Mesendoderm (in vitro differentiated cells): ENCODE measurements at regions not wholly inside any gene's neighbourhood (a gene's known extent, or its start where the extent isn't known, plus 50 kb on each side); places are given as distances from the start of the nearest gene placed in this dataset.

Experiments used
- DNase-seq: peaks from one replicate; pipeline ENCODE4 v3.0.0; 2013
- H2AK5ac ChIP-seq: 2 replicates; pipeline ENCODE4 v1.6.1; 2013; ENCODE audit warnings: low read length, inconsistent platforms
- H2BK120ac ChIP-seq: 2 replicates; pipeline ENCODE4 v1.6.1; 2013; ENCODE audit warnings: low read depth, mild to moderate bottlenecking, low read length, moderate library complexity, mixed read lengths
- H2BK15ac ChIP-seq: replicated peaks from 2 replicates; pipeline ENCODE4 v1.6.1; 2013; ENCODE audit warnings: low read depth, mild to moderate bottlenecking, moderate library complexity
- H2BK5ac ChIP-seq: 2 replicates; pipeline ENCODE4 v1.6.1; 2013; ENCODE audit warnings: low read length, inconsistent platforms
- H3K18ac ChIP-seq: 2 replicates; pipeline ENCODE4 v1.6.1; 2013; ENCODE audit warnings: mild to moderate bottlenecking, low read length, mixed read lengths
- H3K23ac ChIP-seq: one replicate; pipeline ENCODE4 v1.6.1; 2013; ENCODE audit warnings: low read length
- H3K27ac ChIP-seq: 2 replicates; pipeline ENCODE4 v1.5.1; 2013; ENCODE audit warnings: low read depth, mild to moderate bottlenecking, inconsistent platforms, low read length, moderate library complexity
- H3K27me3 ChIP-seq: 2 replicates; pipeline ENCODE4 v1.6.1; 2013; ENCODE audit warnings: low read length, control low read depth, mild to moderate bottlenecking, inconsistent platforms; ENCODE audit not compliant: insufficient read depth, poor library complexity
- H3K36me3 ChIP-seq: 2 replicates; pipeline ENCODE4 v1.6.1; 2013; ENCODE audit warnings: low read length, inconsistent platforms; ENCODE audit not compliant: control insufficient read depth, insufficient read depth
- H3K4ac ChIP-seq: one replicate; pipeline ENCODE4 v1.6.1; 2013; ENCODE audit warnings: low read depth, mild to moderate bottlenecking, low read length, moderate library complexity
- H3K4me1 ChIP-seq: 2 replicates; pipeline ENCODE4 v1.6.1; 2013; ENCODE audit warnings: low read depth, low read length, inconsistent platforms; ENCODE audit not compliant: control insufficient read depth
- H3K4me2 ChIP-seq: 2 replicates; pipeline ENCODE4 v1.6.1; 2013; ENCODE audit warnings: low read length
- H3K4me3 ChIP-seq: 2 replicates; pipeline ENCODE4 v1.5.1; 2013; ENCODE audit warnings: mild to moderate bottlenecking, low read length
- H3K56ac ChIP-seq: one replicate; pipeline ENCODE4 v1.6.1; 2013; ENCODE audit warnings: low read length
- H3K79me1 ChIP-seq: 2 replicates; pipeline ENCODE4 v1.6.1; 2013; ENCODE audit warnings: low read length, inconsistent platforms
- H3K79me2 ChIP-seq: 2 replicates; pipeline ENCODE4 v1.6.1; 2013; ENCODE audit warnings: mild to moderate bottlenecking, low read length; ENCODE audit not compliant: control insufficient read depth, insufficient read depth
- H3K9ac ChIP-seq: 2 replicates; pipeline ENCODE4 v1.6.1; 2013; ENCODE audit warnings: low read length, inconsistent platforms
- H4K5ac ChIP-seq: one replicate; pipeline ENCODE4 v1.6.1; 2013; ENCODE audit warnings: low read length
- H4K8ac ChIP-seq: one replicate; pipeline ENCODE4 v1.6.1; 2013; ENCODE audit warnings: low read depth, mild to moderate bottlenecking, control low read depth, low read length, moderate library complexity
- WGBS: extraction: QIAGEN DNeasy Blood & Tissue Kit; methylation state at CpG from one replicate; pipeline ENCODE4 v1.1.7; 2013; ENCODE audit warnings: low lambda C conversion rate, missing lambda C conversion rate; ENCODE audit not compliant: insufficient coverage; ENCODE audit errors: extremely low coverage; 5-methylcytosine and 5-hydroxymethylcytosine counted together

DNA sequence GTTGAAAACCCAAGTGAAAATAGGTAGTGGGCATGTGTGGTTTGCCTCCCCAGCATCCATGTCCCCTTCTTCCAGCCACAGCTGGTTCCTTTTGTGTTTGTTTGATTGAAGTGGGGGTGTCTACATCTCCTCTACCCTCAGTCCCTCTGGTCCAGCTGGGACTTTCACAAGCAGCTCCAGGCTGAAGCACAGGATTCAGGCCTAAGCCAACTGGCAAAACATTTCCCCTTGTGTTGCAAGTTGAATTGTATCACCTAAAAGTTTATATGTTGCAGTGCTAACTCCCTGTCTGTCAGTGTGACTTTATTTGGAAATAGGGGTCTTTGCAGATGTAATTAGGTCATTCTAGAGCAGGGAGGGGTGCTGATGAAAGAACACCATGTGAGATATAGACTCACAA, 205.9 kb upstream of the ASIC2 start:
- Histone ChIP-seq H3K79me2 (no peaks in the 10 kb centered on the region), H3K56ac (no peak overlapping the region), H3K36me3 (no peaks in the 10 kb centered on the region), H3K9ac (no peak overlapping the region), H2AK5ac (no peak overlapping the region), H3K4me3 (no peak overlapping the region), H3K4ac (no peak overlapping the region), H3K27me3 (no peaks in the 10 kb centered on the region), H2BK15ac (no peak overlapping the region), H3K27ac (no peak overlapping the region), H2BK5ac (no peak overlapping the region), H3K4me2 (no peak overlapping the region), H3K23ac (no peak overlapping the region), H4K8ac (no peak overlapping the region), H3K18ac (no peak overlapping the region), H4K5ac (no peak overlapping the region), H3K79me1 (no peaks in the 10 kb centered on the region), H2BK120ac (no peak overlapping the region), H3K4me1 (no peaks in the 10 kb centered on the region)
- DNase-seq: no peak

DNA sequence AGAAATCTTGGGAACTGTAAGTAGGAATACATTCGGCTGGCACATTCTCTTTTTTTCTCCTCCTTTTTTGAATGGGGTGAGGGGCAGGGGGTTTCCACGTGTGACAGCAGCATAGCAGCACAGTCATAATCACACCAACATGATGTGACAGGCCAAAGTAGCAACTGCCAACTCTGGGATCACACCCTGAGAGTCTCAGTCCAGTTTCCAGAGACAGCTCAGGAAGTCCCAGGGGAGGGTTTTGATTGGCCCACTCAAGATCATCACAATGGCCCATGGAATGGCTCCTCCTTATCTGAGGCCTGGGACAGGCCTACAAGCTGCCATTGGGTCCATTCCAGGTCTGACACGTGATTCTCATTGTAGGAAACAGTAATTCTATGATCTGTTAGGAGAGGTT, 207.1 kb upstream of the ASIC2 start:
- DNase-seq: no peak
- Histone ChIP-seq H3K27ac (no peak overlapping the region), H3K23ac (no peak overlapping the region), H3K4me2 (no peak overlapping the region), H3K9ac (no peak overlapping the region), H3K79me2 (no peaks in the 10 kb centered on the region), H3K36me3 (no peaks in the 10 kb centered on the region), H3K4me3 (no peak overlapping the region), H3K79me1 (no peaks in the 10 kb centered on the region), H3K18ac (no peak overlapping the region), H4K5ac (no peak overlapping the region), H2BK15ac (no peak overlapping the region), H2BK120ac (no peak overlapping the region), H3K56ac (no peak overlapping the region), H4K8ac (no peak overlapping the region), H2BK5ac (no peak overlapping the region), H3K4ac (no peak overlapping the region), H2AK5ac (no peak overlapping the region), H3K27me3 (no peaks in the 10 kb centered on the region), H3K4me1 (no peaks in the 10 kb centered on the region)
- WGBS: no CpG with 5 or more reads among the region's 3 CpGs

DNA sequence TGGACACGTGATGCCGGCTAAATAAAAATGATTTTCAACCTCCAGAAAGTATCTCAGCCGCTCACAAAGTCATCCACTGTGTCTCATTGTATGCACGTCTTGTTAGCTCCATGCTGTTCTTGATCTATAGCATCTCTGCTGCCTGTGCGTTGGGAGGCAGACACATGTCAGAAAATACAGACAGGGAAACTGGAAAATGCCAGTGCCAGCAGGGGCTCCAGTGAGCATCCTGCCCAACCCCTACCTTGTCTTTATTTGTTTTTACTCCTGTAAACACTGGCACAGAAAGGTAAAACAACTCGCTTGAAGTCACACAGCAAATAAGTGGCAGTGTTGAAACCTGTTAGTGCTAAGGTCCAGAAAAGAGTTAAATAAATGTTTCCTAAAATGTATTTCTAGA, 208.1 kb upstream of the ASIC2 start:
- DNase-seq: no peak
- Histone ChIP-seq H4K5ac (no peak overlapping the region), H4K8ac (no peak overlapping the region), H3K27ac (no peak overlapping the region), H3K56ac (no peak overlapping the region), H3K36me3 (no peaks in the 10 kb centered on the region), H2BK15ac (no peak overlapping the region), H3K4me2 (no peak overlapping the region), H2BK5ac (no peak overlapping the region), H3K79me1 (no peaks in the 10 kb centered on the region), H2BK120ac (no peak overlapping the region), H2AK5ac (no peak overlapping the region), H3K4me3 (no peak overlapping the region), H3K9ac (no peak overlapping the region), H3K27me3 (no peaks in the 10 kb centered on the region), H3K18ac (no peak overlapping the region), H3K4ac (no peak overlapping the region), H3K79me2 (no peaks in the 10 kb centered on the region), H3K4me1 (no peaks in the 10 kb centered on the region), H3K23ac (no peak overlapping the region)
- WGBS: no CpG with 5 or more reads among the region's 6 CpGs

DNA sequence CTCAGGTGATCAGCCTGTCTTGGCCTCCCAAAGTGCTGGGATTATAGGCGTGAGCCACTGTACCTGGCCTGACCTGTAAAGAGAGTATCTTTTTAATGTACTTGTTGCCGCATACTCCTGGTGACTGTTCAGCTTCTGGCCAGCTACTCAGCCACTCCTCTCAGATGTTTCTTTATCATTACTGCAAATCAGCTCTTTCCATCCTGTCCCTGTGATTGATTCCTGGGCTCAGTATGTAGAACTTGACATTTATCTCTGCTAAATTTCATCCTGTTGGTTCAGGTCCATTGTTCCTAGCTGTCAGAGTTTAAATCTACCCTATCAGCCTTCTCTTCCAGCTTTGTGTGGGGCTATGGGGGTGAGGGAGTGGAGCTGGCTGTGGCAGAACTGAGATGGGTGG, 211.5 kb upstream of the ASIC2 start:
- Histone ChIP-seq H3K4ac (no peak overlapping the region), H2BK120ac (no peak overlapping the region), H3K27me3 (no peaks in the 10 kb centered on the region), H4K5ac (no peak overlapping the region), H2BK15ac (no peak overlapping the region), H3K27ac (no peak overlapping the region), H3K9ac (no peak overlapping the region), H3K79me2 (no peaks in the 10 kb centered on the region), H2BK5ac (no peak overlapping the region), H3K4me2 (no peak overlapping the region), H3K23ac (no peak overlapping the region), H3K56ac (no peak overlapping the region), H3K79me1 (no peaks in the 10 kb centered on the region), H3K18ac (no peak overlapping the region), H2AK5ac (no peak overlapping the region), H3K36me3 (no peaks in the 10 kb centered on the region), H4K8ac (no peak overlapping the region), H3K4me1 (no peaks in the 10 kb centered on the region), H3K4me3 (no peak overlapping the region)
- no peak for DNase-seq
- WGBS: no CpG with 5 or more reads among the region's 2 CpGs

DNA sequence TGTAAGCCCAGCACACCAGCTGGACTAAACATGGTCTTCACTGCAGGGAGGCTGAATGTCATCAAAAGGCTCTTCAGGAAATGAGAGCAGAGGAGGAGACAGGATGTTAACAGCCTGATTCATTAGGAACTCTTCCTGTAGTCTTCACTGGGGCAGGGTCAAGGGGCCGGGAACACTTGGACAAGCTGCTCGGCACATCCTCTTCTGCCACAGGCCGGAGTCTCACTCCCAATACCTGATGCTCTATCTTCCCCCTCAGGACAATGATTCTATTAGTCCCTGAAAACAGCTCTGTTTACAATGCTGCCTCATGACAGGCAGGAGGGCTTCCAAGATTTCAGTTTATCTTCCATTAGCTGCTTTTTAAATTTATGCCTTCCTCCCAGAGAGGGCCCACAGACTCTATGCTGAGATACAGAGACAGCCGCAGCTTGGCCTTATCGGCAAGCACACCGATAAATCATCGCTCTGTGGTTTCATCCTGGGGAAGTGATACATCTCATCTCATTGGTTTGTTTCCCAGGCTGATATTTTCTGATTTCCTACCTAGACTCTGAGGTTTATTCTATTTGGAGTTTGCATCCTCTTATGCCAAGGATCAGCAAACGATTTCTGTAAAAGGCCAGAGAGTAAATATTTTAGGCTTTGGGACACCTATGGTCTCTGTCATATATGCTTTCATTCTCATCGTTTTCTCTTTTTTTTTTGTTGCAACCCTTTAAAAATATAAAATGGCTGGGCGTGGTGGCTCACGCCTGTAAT, 214.0 kb upstream of the ASIC2 start:
- no peaks in the 10 kb centered on the region for H3K27me3 ChIP-seq
- no peak overlapping the region for H3K23ac ChIP-seq
- H4K8ac ChIP-seq: no peak overlapping the region
- H3K79me1 ChIP-seq: no peaks in the 10 kb centered on the region
- H2BK120ac ChIP-seq: no peak overlapping the region
- no peak overlapping the region for H3K4me3 ChIP-seq
- H3K9ac ChIP-seq: no peak overlapping the region
- DNase-seq: peak; percentile 41
- no peak overlapping the region for H3K27ac ChIP-seq
- H3K56ac ChIP-seq: no peak overlapping the region
- H3K79me2 ChIP-seq: no peaks in the 10 kb centered on the region
- H4K5ac ChIP-seq: no peak overlapping the region
- H3K4ac ChIP-seq: no peak overlapping the region
- no peak overlapping the region for H2BK15ac ChIP-seq
- no peaks in the 10 kb centered on the region for H3K36me3 ChIP-seq
- H3K4me1 ChIP-seq: no peaks in the 10 kb centered on the region
- no peak overlapping the region for H2AK5ac ChIP-seq
- H3K18ac ChIP-seq: no peak overlapping the region
- no peak overlapping the region for H2BK5ac ChIP-seq
- no CpG with 5 or more reads among the region's 11 CpGs for WGBS
- no peak overlapping the region for H3K4me2 ChIP-seq

DNA sequence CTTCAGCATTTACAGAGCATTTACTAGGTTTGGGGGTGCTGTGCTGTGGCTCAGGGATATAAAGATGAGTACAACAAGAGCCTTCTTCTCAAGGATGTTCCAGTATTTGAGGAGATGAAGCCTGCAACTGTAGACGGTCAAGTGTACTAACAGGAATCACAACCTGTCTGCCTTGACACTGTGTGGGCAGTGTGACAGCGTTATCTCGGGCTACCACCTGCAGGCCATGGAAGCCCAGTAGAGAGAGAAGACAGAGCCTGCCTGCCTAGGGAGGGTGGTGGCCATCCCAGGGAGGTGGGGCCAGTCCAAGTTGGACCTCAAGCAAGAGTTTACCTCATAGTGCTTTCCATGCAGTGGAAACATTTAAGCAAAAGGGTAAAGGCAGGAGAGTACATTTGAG, 215.1 kb upstream of the ASIC2 start:
- DNase-seq: no peak
- no peaks in the 10 kb centered on the region for H3K4me1 ChIP-seq
- no peak overlapping the region for H3K4ac ChIP-seq
- no peaks in the 10 kb centered on the region for H3K27me3 ChIP-seq
- H2BK5ac ChIP-seq: no peak overlapping the region
- no peak overlapping the region for H4K8ac ChIP-seq
- H4K5ac ChIP-seq: no peak overlapping the region
- no peak overlapping the region for H2BK120ac ChIP-seq
- H3K56ac ChIP-seq: no peak overlapping the region
- no peak overlapping the region for H3K18ac ChIP-seq
- no peak overlapping the region for H3K9ac ChIP-seq
- no peak overlapping the region for H2AK5ac ChIP-seq
- H3K36me3 ChIP-seq: no peaks in the 10 kb centered on the region
- no peak overlapping the region for H3K4me2 ChIP-seq
- no peak overlapping the region for H3K4me3 ChIP-seq
- no peak overlapping the region for H3K27ac ChIP-seq
- H3K23ac ChIP-seq: no peak overlapping the region
- no CpG with 5 or more reads among the region's 3 CpGs for WGBS
- no peaks in the 10 kb centered on the region for H3K79me1 ChIP-seq
- H3K79me2 ChIP-seq: no peaks in the 10 kb centered on the region
- no peak overlapping the region for H2BK15ac ChIP-seq
